Adrenal gland (tissue), 9 donors: ENCODE measurements at regions not wholly inside any gene's neighbourhood (a gene's known extent, or its start where the extent isn't known, plus 50 kb on each side); places are given as distances from the start of the nearest gene placed in this dataset.

Source experiments
- DNase-seq, 7 donors: peaks; one replicate each; pipeline ENCODE4 v3.0.0-alpha.2; 2019 to 2020
- H3K27ac ChIP-seq, 5 donors: fragments of 200-600 bp; sonication (generic) in 4 of 5; 1 replicate in 3 of 5; 2 replicates in 2 of 5; pipeline versions ENCODE4 v1.5.1 to v1.8.0; 2016 to 2020; ENCODE audit warnings: mild to moderate bottlenecking in 1 of 5
- H3K27me3 ChIP-seq: fragments of 200-600 bp; 2 replicates; pipeline ENCODE4 v1.8.0; 2021
- H3K36me3 ChIP-seq, 2 donors: fragments of 200-600 bp; replicated peaks in 1 of 2; 1 replicate in 1 of 2; 2 replicates in 1 of 2; pipeline versions ENCODE4 v1.5.1 to v1.8.0; 2018 to 2022
- H3K4me1 ChIP-seq, 2 donors: fragments of 200-600 bp; replicated peaks in 1 of 2; 1 replicate in 1 of 2; 2 replicates in 1 of 2; pipeline versions ENCODE4 v1.5.1 to v1.8.0; 2018 to 2021
- H3K4me3 ChIP-seq, 4 donors: fragments of 200-600 bp; sonication (generic) in 3 of 4; one replicate each; pipeline ENCODE4 v1.5.1; 2016 to 2018
- H3K9me3 ChIP-seq, 3 donors: fragments of 200-600 bp; sonication (generic) in 1 of 3; replicated peaks in 1 of 3; 1 replicate in 2 of 3; 2 replicates in 1 of 3; pipeline versions ENCODE4 v1.5.1 to v1.8.0; 2016 to 2021
- POLR2A ChIP-seq, 2 donors: fragments of 450-650 bp; IDR thresholded peaks; one replicate each; pipeline ENCODE4 v1.6.1; 2017; ENCODE audit warnings: antibody characterized with exemption in 2 of 2, mild to moderate bottlenecking in 2 of 2, moderate library complexity in 1 of 2
- WGBS, 4 donors: extraction: QIAGEN DNeasy Blood & Tissue Kit in 2 of 4; methylation state at CpG; one replicate each; pipeline versions ENCODE4 v1.1.5 to v1.1.7; 2013 to 2017; 5-methylcytosine and 5-hydroxymethylcytosine counted together
- intact Hi-C, 2 donors: fragments of 100-400 bp; cut with DNase I; formaldehyde crosslinking; loops; one replicate each; pipeline versions ENCODE4 v1.14.1 to v1.15.0; 2022 to 2023
- TF ChIP-seq, protein P1 (sequence below), 6 experiments: fragments of 450-650 bp in 4 of 6; fragments of 200-600 bp in 2 of 6; sonication (generic) in 1 of 6; IDR thresholded peaks; 1 replicate in 5 of 6; 2 replicates in 1 of 6; pipeline versions ENCODE4 v1.5.1 to v1.8.0; 2016 to 2021; ENCODE audit warnings: antibody characterized with exemption in 6 of 6, mild to moderate bottlenecking in 2 of 6, moderate library complexity in 1 of 6
- donor health status: healthy with polysubstance abuse.
- donor health status: Bipolar disorder and iron deficiency.
- donor health status: DM: yes; HTN: yes; CAD: no.
- donor health status: DM: no; HTN: no; CAD: no.
- donor health status: DM: no; HTN: no; CAD: no.

GRCh38 chr10:108849688-108850087 lies 1073.6 kb downstream of the XPNPEP1 start:
- H3K36me3 ChIP-seq: no peaks in the 10 kb centered on the region
- TF ChIP-seq POLR2A (IDR thresholded peaks at IDR 0.05): no peak
- TF ChIP-seq, protein P1, sequence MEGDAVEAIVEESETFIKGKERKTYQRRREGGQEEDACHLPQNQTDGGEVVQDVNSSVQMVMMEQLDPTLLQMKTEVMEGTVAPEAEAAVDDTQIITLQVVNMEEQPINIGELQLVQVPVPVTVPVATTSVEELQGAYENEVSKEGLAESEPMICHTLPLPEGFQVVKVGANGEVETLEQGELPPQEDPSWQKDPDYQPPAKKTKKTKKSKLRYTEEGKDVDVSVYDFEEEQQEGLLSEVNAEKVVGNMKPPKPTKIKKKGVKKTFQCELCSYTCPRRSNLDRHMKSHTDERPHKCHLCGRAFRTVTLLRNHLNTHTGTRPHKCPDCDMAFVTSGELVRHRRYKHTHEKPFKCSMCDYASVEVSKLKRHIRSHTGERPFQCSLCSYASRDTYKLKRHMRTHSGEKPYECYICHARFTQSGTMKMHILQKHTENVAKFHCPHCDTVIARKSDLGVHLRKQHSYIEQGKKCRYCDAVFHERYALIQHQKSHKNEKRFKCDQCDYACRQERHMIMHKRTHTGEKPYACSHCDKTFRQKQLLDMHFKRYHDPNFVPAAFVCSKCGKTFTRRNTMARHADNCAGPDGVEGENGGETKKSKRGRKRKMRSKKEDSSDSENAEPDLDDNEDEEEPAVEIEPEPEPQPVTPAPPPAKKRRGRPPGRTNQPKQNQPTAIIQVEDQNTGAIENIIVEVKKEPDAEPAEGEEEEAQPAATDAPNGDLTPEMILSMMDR (IDR thresholded peaks at IDR 0.05): no peak
- intact Hi-C loops: no loop called here
- 69 to 83% (median 77%) methylated on average over 2 of the region's 2 CpGs for WGBS, 4 donors
- no peaks in the 10 kb centered on the region for H3K9me3 ChIP-seq
- no peaks in the 10 kb centered on the region for H3K27me3 ChIP-seq
- no peak overlapping the region for H3K4me3 ChIP-seq
- DNase-seq: no peak
- no peaks in the 10 kb centered on the region for H3K4me1 ChIP-seq
- no peak overlapping the region for H3K27ac ChIP-seq

DNA sequence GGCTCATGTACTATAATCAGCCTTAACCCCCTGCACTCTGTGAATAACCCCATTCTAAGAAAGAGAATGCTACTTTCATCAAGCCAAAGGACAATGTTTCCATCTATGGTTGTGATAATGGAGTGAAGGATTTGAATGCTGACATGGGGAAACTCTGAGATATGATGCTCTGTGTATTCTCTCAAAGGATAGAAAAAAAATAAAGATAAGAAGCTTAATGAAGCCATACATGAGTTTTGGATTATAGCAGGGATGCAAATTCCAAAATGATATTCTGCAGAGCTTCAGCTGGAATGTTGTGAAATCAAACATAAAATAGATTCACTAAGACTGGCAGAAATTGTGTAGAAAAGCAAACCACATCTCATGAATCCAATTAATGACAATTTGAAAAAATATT lies 1074.1 kb downstream of the XPNPEP1 start:
- Histone ChIP-seq H3K4me1 (no peaks in the 10 kb centered on the region), H3K27ac (no peak overlapping the region), H3K27me3 (no peaks in the 10 kb centered on the region), H3K36me3 (no peaks in the 10 kb centered on the region), H3K9me3 (no peaks in the 10 kb centered on the region), H3K4me3 (no peak overlapping the region)
- intact Hi-C loops: no loop called here
- TF ChIP-seq, protein P1 (IDR thresholded peaks at IDR 0.05): no peak
- no peak for TF ChIP-seq POLR2A (IDR thresholded peaks at IDR 0.05)
- DNase-seq: no peak

- no peak overlapping the region for H3K4me3 ChIP-seq
- no peak overlapping the region for H3K27ac ChIP-seq
- H3K27me3 ChIP-seq: no peaks in the 10 kb centered on the region
- TF ChIP-seq POLR2A (IDR thresholded peaks at IDR 0.05): no peak
- TF ChIP-seq, protein P1 (IDR thresholded peaks at IDR 0.05): no peak
- 62 to 74% (median 68%) methylated on average over 1 of the region's 1 CpG for WGBS, 4 donors
- H3K36me3 ChIP-seq: no peaks in the 10 kb centered on the region
- no peak for DNase-seq
- H3K4me1 ChIP-seq: no peaks in the 10 kb centered on the region
- H3K9me3 ChIP-seq: no peaks in the 10 kb centered on the region
- intact Hi-C loops: no loop called here
Observed at GRCh38 chr10:108848046-108848445, 1075.3 kb downstream of the XPNPEP1 start.

DNA sequence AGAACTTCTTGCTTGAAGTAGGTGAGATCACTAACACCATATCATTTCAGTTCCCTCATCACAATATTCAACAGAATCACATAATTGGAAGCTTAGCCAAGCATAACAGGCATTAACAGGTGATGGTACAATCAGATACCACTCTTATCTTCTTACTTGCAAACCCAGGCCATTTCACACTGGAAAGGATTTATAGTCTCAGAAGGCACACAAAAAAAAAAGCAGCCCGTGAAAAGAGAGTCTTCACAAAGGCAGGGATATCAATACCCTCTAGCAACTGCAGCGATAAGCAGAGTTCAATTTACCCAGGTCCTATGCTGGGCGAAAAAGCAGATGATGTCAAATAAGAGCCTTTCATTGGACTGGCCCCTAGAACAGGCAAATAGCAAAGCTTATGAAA lies 1082.4 kb downstream of the XPNPEP1 start:
- 52 to 55% (median 53%) methylated on average over 3 of the region's 3 CpGs for WGBS, 4 donors
- Histone ChIP-seq H3K27me3 (no peaks in the 10 kb centered on the region), H3K9me3 (no peaks in the 10 kb centered on the region), H3K27ac (no peak overlapping the region), H3K4me1 (no peaks in the 10 kb centered on the region), H3K36me3 (no peaks in the 10 kb centered on the region), H3K4me3 (no peak overlapping the region)
- no peak for TF ChIP-seq POLR2A (IDR thresholded peaks at IDR 0.05)
- TF ChIP-seq, protein P1 (IDR thresholded peaks at IDR 0.05): no peak
- intact Hi-C loops: no loop called here
- no peak for DNase-seq
